Trophoblast cell (in vitro differentiated cells and primary cell): ENCODE measurements at regions not wholly inside any gene's neighbourhood (a gene's known extent, or its start where the extent isn't known, plus 50 kb on each side); places are given as distances from the start of the nearest gene placed in this dataset.
"Not testable (repeated sequence)": the region's sequence is repeated elsewhere in the genome, so short reads cannot be mapped to it uniquely, and the experiment has no call there.

Experiments used
- DNase-seq, 2 donors: peaks; one replicate each; pipeline ENCODE4 v3.0.0-alpha.2; 2016
- H2AFZ ChIP-seq: 2 replicates; pipeline ENCODE4 v1.6.1; 2013; ENCODE audit warnings: low read length, moderate library complexity, mild to moderate bottlenecking; ENCODE audit not compliant: insufficient read depth, poor library complexity
- H2AK5ac ChIP-seq: 2 replicates; pipeline ENCODE4 v1.6.1; 2013; ENCODE audit warnings: mild to moderate bottlenecking, low read length
- H2BK120ac ChIP-seq: 2 replicates; pipeline ENCODE4 v1.6.1; 2013; ENCODE audit warnings: low read length, mild to moderate bottlenecking, moderate library complexity; ENCODE audit not compliant: insufficient read depth, poor library complexity
- H2BK12ac ChIP-seq: 2 replicates; pipeline ENCODE4 v1.6.1; 2013; ENCODE audit warnings: mild to moderate bottlenecking, low read length, moderate library complexity
- H2BK5ac ChIP-seq: 2 replicates; pipeline ENCODE4 v1.6.1; 2013; ENCODE audit warnings: low read length, low read depth, moderate library complexity, mild to moderate bottlenecking; ENCODE audit not compliant: poor library complexity
- H3K14ac ChIP-seq: 2 replicates; pipeline ENCODE4 v1.6.1; 2013; ENCODE audit warnings: mild to moderate bottlenecking, low read length
- H3K18ac ChIP-seq: 2 replicates; pipeline ENCODE4 v1.6.1; 2013; ENCODE audit warnings: mild to moderate bottlenecking, low read length
- H3K23ac ChIP-seq: 2 replicates; pipeline ENCODE4 v1.6.1; 2013; ENCODE audit warnings: low read length
- H3K27ac ChIP-seq: 2 replicates; pipeline ENCODE4 v1.5.1; 2013; ENCODE audit warnings: low read depth, mild to moderate bottlenecking, inconsistent platforms, low read length, moderate library complexity
- H3K27me3 ChIP-seq: 2 replicates; pipeline ENCODE4 v1.6.1; 2013; ENCODE audit warnings: inconsistent platforms, mild to moderate bottlenecking, low read length, moderate library complexity; ENCODE audit not compliant: insufficient read depth
- H3K36me3 ChIP-seq, 2 experiments: 1 replicate in 1 of 2; 2 replicates in 1 of 2; pipeline ENCODE4 v1.6.1; 2013; ENCODE audit warnings: low read length in 2 of 2, mild to moderate bottlenecking in 2 of 2, moderate library complexity in 1 of 2; ENCODE audit not compliant: insufficient read depth in 2 of 2, control insufficient read depth in 1 of 2
- H3K4ac ChIP-seq: 2 replicates; pipeline ENCODE4 v1.6.1; 2013; ENCODE audit warnings: low read depth, mild to moderate bottlenecking, low read length, moderate library complexity
- H3K4me1 ChIP-seq, 2 experiments: 1 replicate in 1 of 2; 2 replicates in 1 of 2; pipeline ENCODE4 v1.6.1; 2013; ENCODE audit warnings: low read length in 2 of 2, mild to moderate bottlenecking in 2 of 2, moderate library complexity in 1 of 2; ENCODE audit not compliant: insufficient read depth in 2 of 2, control insufficient read depth in 1 of 2
- H3K4me2 ChIP-seq: 2 replicates; pipeline ENCODE4 v1.6.1; 2013; ENCODE audit warnings: inconsistent platforms, mild to moderate bottlenecking, low read length, moderate library complexity
- H3K4me3 ChIP-seq: 2 replicates; pipeline ENCODE4 v1.5.1; 2013; ENCODE audit warnings: mild to moderate bottlenecking, low read depth, low read length, inconsistent platforms
- H3K79me1 ChIP-seq: one replicate; pipeline ENCODE4 v1.6.1; 2013; ENCODE audit warnings: low read length
- H3K79me2 ChIP-seq: 2 replicates; pipeline ENCODE4 v1.6.1; 2013; ENCODE audit warnings: low read length, mild to moderate bottlenecking; ENCODE audit not compliant: control insufficient read depth, insufficient read depth, poor library complexity
- H3K9ac ChIP-seq: 2 replicates; pipeline ENCODE4 v1.6.1; 2013; ENCODE audit warnings: mild to moderate bottlenecking, low read length
- H3K9me3 ChIP-seq: 2 replicates; pipeline ENCODE4 v1.6.1; 2013; ENCODE audit warnings: low read depth, mild to moderate bottlenecking, control low read depth, inconsistent platforms, low read length; ENCODE audit not compliant: insufficient read depth
- H4K12ac ChIP-seq: 2 replicates; pipeline ENCODE4 v1.6.1; 2013; ENCODE audit warnings: low read depth, mild to moderate bottlenecking, low read length, moderate library complexity
- H4K8ac ChIP-seq: 2 replicates; pipeline ENCODE4 v1.6.1; 2013; ENCODE audit warnings: low read depth, mild to moderate bottlenecking, low read length, moderate library complexity
- H4K91ac ChIP-seq: one replicate; pipeline ENCODE4 v1.6.1; 2013; ENCODE audit warnings: low read depth, mild to moderate bottlenecking, low read length, moderate library complexity
- WGBS: extraction: QIAGEN DNeasy Blood & Tissue Kit; methylation state at CpG from one replicate; pipeline ENCODE4 v1.1.7; 2013; ENCODE audit warnings: missing lambda C conversion rate; ENCODE audit not compliant: insufficient read length, insufficient coverage; ENCODE audit errors: extremely low coverage; 5-methylcytosine and 5-hydroxymethylcytosine counted together

DNA sequence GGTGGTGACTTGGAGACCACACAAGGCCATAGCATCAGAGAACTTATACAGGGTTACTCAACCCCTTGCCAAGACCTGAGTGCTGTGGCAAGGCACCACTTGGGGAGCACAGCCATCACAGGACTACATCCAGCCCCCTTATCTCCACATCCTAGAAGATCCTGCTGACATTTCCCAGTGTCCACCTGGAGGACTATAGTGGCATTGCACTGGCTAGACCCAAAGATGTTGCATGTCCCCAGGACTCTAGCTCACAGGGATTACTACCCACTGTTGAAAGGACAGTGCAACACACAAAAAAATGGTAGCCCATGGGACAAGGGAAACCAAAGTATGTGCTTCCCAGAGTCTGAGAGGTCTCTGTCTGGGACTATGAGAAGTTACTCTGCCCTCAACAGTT, 411.1 kb upstream of the NUDT12 start:
- no peak for DNase-seq
- H3K9ac ChIP-seq = no peak overlapping the region
- no peak overlapping the region for H4K12ac ChIP-seq
- no peaks in the 10 kb centered on the region for H3K4me1 ChIP-seq
- no peak overlapping the region for H2BK120ac ChIP-seq
- H2AK5ac ChIP-seq = no peak overlapping the region
- H3K18ac ChIP-seq = no peak overlapping the region
- H4K8ac ChIP-seq = no peak overlapping the region
- H4K91ac ChIP-seq = no peak overlapping the region
- no peaks in the 10 kb centered on the region for H3K79me1 ChIP-seq
- H3K27me3 ChIP-seq = no peaks in the 10 kb centered on the region
- H3K14ac ChIP-seq = no peak overlapping the region
- no peak overlapping the region for H2BK12ac ChIP-seq
- H3K27ac ChIP-seq = no peak overlapping the region
- no peak overlapping the region for H2AFZ ChIP-seq
- no peak overlapping the region for H3K23ac ChIP-seq
- H3K4ac ChIP-seq = no peak overlapping the region
- no peak overlapping the region for H3K4me3 ChIP-seq
- H3K79me2 ChIP-seq = no peaks in the 10 kb centered on the region
- H3K4me2 ChIP-seq = no peak overlapping the region
- H2BK5ac ChIP-seq = no peak overlapping the region
- no peaks in the 10 kb centered on the region for H3K36me3 ChIP-seq
- H3K9me3 ChIP-seq = peaks cover 1% of the 10 kb centered on the region

DNA sequence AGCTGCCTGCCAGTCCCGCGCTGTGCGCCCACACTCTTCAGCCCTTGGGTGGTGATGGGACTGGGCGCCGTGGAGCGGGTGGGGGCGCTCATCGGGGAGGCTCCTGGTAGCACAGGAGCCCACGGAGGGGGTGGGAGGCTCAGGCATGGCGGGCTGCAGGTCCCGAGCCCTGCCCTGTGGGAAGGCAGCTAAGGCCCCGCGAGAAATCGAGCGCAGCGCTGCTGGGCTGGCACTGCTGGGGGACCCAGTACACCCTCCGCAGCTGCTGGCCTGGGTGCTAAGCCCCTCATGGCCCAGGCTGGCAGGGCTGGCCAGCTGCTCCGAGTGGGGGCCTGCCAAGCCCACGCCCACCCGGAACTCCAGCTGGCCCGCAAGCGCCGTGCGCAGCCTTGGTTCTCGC, 403.7 kb upstream of the NUDT12 start:
- H3K79me1 ChIP-seq, H2BK120ac ChIP-seq, H2BK12ac ChIP-seq, H3K14ac ChIP-seq, H4K91ac ChIP-seq, H4K12ac ChIP-seq, H2AFZ ChIP-seq, H3K4me1 ChIP-seq, H2BK5ac ChIP-seq, H3K79me2 ChIP-seq, H3K27ac ChIP-seq, H2AK5ac ChIP-seq, H3K18ac ChIP-seq, H4K8ac ChIP-seq, H3K36me3 ChIP-seq, H3K4me2 ChIP-seq, H3K4ac ChIP-seq, H3K9me3 ChIP-seq, H3K4me3 ChIP-seq, DNase-seq, H3K9ac ChIP-seq, H3K23ac ChIP-seq, H3K27me3 ChIP-seq: not testable (repeated sequence)
- WGBS = no CpG with 5 or more reads among the region's 25 CpGs

DNA sequence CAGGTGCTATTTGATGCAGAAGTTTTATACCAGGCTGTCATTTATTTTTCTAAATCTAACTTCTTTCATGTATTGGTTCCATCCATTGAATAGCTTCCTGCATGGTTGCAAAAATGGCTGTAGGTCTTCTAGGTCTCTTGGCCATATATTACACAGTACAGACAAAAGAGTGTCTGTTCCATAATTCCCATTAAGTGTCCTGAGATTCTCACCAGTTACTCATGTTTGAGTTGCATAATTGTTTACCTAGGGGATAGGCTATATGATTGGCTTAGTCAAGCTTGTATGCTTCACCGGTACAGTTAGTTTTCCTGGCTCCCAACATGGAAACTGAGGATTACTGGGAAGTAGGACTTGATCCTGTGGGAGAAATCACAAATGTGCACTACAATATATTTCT, 399.4 kb upstream of the NUDT12 start:
- H3K27me3 ChIP-seq = no peaks in the 10 kb centered on the region
- H3K4ac ChIP-seq = no peak overlapping the region
- no peak overlapping the region for H3K4me3 ChIP-seq
- no peaks in the 10 kb centered on the region for H3K79me1 ChIP-seq
- no peak overlapping the region for H2BK120ac ChIP-seq
- H4K12ac ChIP-seq = no peak overlapping the region
- H3K4me2 ChIP-seq = no peak overlapping the region
- no CpG with 5 or more reads among the region's 1 CpG for WGBS
- H2AFZ ChIP-seq = no peak overlapping the region
- no peaks in the 10 kb centered on the region for H3K4me1 ChIP-seq
- H3K9me3 ChIP-seq = peaks cover 2% of the 10 kb centered on the region
- H4K8ac ChIP-seq = no peak overlapping the region
- no peak overlapping the region for H3K9ac ChIP-seq
- no peak overlapping the region for H2BK12ac ChIP-seq
- DNase-seq = no peak
- no peak overlapping the region for H3K18ac ChIP-seq
- H3K27ac ChIP-seq = no peak overlapping the region
- H3K14ac ChIP-seq = no peak overlapping the region
- no peaks in the 10 kb centered on the region for H3K36me3 ChIP-seq
- no peak overlapping the region for H3K23ac ChIP-seq
- H4K91ac ChIP-seq = no peak overlapping the region
- H3K79me2 ChIP-seq = no peaks in the 10 kb centered on the region
- H2BK5ac ChIP-seq = no peak overlapping the region
- no peak overlapping the region for H2AK5ac ChIP-seq

DNA sequence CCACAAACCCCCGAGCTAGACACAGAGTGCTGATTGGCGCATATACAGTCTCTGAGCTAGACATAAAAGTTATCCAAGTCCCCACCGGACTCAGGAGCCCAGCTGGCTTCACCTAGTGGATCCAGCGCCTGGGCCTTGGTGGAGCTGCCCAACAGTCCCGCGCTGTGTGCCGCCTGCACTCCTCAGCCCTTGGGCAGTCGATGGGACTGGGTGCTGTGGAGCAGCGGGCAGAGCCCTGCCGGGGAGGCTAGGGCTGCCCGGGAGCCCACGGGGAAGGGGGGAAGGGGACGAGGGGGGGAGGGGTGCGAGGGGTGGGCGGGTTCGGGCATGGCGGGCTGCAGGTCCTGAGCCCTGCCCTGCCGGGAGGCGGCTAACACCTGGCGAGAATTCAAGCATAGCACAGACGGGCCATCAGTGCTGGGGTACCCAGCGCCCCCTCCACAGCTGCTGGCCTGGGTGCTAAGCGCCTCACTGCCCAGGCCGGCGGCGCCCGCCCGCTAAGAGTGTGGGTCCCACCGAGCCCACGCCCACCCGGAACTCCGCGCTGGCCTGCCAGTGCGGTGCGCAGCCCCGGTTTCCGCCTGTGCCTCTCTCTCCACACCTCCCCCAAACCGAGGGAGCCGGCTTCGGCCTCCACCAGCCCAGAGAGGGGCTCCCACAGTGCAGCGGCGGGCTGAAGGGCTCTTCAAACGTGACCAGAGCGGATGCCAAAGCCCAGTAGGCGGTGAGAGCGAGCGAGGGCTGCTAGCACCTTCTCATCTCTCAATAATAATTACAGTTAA, 391.2 kb upstream of the NUDT12 start:
- no peak overlapping the region for H2BK120ac ChIP-seq
- H3K36me3 ChIP-seq = peaks cover 0 to 2% of the 10 kb centered on the region in 2 experiments
- H2BK12ac ChIP-seq = no peak overlapping the region
- no peak overlapping the region for H3K4me2 ChIP-seq
- H3K27me3 ChIP-seq = no peaks in the 10 kb centered on the region
- H2BK5ac ChIP-seq = no peak overlapping the region
- no peaks in the 10 kb centered on the region for H3K79me2 ChIP-seq
- no peak for DNase-seq
- no peak overlapping the region for H3K4me3 ChIP-seq
- no peak overlapping the region for H2AK5ac ChIP-seq
- H3K27ac ChIP-seq = no peak overlapping the region
- no peak overlapping the region for H4K91ac ChIP-seq
- no peak overlapping the region for H3K23ac ChIP-seq
- no peak overlapping the region for H3K4ac ChIP-seq
- no peak overlapping the region for H3K9ac ChIP-seq
- no peaks in the 10 kb centered on the region for H3K4me1 ChIP-seq
- H3K9me3 ChIP-seq = peaks cover 6% of the 10 kb centered on the region
- no peaks in the 10 kb centered on the region for H3K79me1 ChIP-seq
- H4K8ac ChIP-seq = no peak overlapping the region
- no peak overlapping the region for H4K12ac ChIP-seq
- no peak overlapping the region for H3K14ac ChIP-seq
- no peak overlapping the region for H2AFZ ChIP-seq
- no CpG with 5 or more reads among the region's 47 CpGs for WGBS
- no peak overlapping the region for H3K18ac ChIP-seq
